HG02759 (cell line): ENCODE measurements at regions not wholly inside any gene's neighbourhood (a gene's known extent, or its start where the extent isn't known, plus 50 kb on each side); places are given as distances from the start of the nearest gene placed in this dataset.

ENCODE experiments used
- ATAC-seq: cut with Tn5 transposase; IDR thresholded peaks from one replicate; pipeline ENCODE4 v1.9.1; 2021; ENCODE audit warnings: mild to moderate bottlenecking, moderate library complexity; ENCODE audit not compliant: unreplicated experiment

GRCh38 chr12:20213723-20214625 lies 154.4 kb upstream of the PDE3A start:
- no peak for ATAC-seq

GRCh38 chr12:20220339-20220738 lies 148.0 kb upstream of the PDE3A start:
- no peak for ATAC-seq

DNA sequence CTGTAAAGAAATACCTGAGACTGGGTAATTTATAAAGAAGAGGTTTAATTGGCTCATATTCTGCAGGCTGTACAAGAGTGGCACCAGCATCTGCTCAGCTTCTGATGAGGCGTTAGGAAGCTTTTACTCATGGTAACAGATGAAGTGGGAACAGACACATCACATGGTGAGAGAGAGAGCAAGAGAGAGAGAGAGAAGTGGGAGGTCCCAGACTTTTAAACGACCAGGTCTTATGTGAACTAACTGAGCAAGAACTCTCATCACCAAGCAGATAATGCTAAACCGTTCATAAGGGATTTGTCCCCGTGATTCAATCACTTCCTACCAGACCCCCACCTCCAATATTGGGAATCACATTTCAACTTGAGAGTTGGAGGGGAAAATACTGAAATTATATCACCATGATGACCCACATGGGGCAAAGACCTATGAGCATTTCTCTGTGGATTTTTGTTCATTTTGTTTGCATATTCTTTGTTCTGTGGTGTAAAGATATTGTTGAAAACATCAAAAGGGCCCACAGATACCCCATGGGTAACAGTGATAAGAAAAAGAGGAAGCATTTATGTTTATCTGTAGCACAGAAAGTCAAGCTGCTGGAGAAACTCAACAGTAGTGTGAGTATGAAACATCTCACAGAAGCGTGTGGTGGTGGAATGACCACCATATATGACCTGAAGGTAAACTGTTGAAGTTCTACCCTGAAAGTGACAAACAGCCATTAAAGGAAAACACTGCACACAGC lies 135.2 kb upstream of the PDE3A start:
- ATAC-seq, result no peak

DNA sequence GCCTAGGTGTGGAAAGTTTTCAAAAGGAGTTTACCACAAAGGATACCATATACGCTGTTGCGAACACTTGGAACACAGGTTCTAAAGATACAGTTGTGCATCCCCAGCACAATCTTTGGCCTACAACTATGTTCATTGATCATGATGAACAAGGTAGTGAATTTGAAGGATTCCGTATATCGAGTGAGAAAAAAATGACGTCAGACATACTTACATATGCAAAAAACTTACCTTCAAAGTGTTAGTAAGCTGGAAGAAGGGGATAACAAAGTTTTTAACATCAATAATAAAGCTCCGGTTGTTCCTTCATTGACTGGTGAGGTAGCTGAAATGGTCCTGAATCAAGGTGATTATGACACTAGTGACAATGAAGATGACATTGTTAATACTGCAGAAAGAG lies 133.9 kb upstream of the PDE3A start:
- no peak for ATAC-seq

- no peak for ATAC-seq
Observed at GRCh38 chr12:20237091-20237490, 131.2 kb upstream of the PDE3A start.

DNA sequence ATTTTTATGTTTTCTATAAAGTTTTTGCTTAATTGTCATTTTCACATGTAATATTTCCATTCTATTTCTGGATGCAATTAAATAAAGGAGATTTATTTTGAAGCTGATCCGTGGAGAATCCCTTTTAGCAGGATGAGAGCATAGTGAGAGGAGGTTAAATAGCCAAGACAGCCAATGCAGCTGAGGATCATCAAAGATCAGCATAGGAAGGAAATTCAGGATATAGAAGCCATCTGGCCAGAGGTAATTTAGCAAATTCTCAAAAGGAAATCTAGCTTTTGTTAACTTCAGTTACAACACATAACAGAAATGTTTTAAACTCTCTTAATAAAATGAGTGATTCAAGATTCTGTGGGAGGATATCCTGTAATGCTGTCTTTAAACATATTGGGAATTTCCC lies 122.8 kb upstream of the PDE3A start:
- ATAC-seq, result no peak

DNA sequence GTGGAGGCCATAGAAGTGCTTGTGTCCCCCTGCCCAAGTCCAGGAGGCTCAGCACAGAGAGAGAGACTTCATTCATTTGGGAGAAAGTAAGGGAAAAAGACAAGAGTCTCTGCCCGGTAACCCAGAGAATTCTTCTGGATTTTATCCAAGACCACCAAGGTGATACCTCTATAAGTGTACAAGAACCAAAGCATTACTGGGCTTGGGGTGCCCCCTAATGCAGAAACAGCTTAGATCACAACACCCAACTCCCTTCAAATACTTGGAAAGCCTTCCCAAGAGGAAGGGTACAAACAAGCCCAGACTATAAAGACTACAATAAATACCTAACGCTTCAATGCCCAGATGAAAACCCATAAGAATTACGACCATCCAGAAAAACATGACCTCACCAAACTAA lies 119.7 kb upstream of the PDE3A start:
- no peak for ATAC-seq

- ATAC-seq, result no peak
Observed at GRCh38 chr12:20250761-20251160, 117.6 kb upstream of the PDE3A start.

DNA sequence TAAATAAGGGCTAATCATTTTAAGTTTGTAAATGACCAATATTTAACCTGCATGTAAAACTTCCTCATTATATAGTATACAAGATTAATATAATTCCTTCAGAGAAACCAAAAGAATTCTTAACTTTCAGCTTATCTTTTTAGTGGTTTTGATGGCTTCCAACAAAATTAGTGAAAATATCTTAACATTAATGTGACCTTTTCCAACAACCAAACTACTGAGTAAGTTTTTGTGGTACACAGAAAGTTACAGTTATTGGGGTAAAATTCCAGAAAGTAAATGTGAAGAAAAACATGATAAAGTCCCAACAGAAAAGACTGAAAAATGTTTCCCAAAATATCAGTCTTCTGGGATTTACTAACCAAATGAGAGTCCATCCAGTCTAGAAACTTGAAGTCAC lies 111.0 kb upstream of the PDE3A start:
- ATAC-seq, result no peak

- ATAC-seq, result no peak
Observed at GRCh38 chr12:20259786-20260185, 108.6 kb upstream of the PDE3A start.

GRCh38 chr12:20260851-20261250 lies 107.5 kb upstream of the PDE3A start:
- no peak for ATAC-seq

DNA sequence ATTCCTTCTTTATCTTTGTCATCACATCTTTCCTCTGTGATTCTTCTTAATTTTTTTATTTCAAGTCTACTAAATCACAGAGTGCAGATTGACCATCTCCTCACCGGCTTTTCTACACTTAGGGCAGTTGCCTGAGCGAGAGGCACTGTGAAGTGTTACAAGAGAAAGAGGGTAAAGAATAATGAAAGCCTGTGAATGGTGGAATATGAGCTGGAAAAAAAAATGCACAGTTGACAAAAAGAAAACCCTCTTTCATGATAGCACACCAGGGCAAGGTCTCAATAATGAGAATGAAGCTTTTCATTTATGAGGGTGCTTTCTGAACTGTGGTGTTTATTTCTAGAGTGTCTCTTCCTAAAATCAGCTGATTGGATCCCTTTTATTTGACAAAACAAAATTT lies 106.2 kb upstream of the PDE3A start:
- no peak for ATAC-seq

- ATAC-seq, result no peak
Observed at GRCh38 chr12:20264026-20264425, 104.3 kb upstream of the PDE3A start.

DNA sequence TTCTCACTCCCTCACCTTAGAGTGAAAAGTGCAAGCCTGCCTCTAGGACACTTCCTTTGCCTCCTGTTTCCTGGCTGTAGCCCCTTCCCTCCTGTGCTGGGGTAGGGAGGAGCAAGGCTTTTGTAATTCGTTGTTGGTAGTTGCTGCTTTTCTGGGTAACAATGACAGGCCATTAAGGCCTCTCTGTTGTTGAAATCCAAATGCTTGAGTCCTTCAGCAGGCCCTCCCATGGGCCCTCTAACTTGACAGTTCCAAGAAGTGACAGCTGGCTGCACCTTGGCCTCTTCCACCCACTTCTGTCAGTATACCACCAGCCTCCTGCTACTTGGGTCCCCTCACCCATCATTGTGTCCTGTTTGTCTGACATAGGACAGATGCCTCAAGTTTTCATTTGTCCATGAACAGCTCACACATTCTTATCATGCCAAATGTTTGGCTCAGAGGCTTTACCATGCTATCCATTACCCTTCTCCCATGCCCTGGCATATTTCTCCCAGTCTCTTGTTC lies 103.7 kb upstream of the PDE3A start:
- ATAC-seq, result no peak

- no peak for ATAC-seq
Observed at GRCh38 chr12:20268121-20268732, 100.1 kb upstream of the PDE3A start.

- no peak for ATAC-seq
Observed at GRCh38 chr12:20268771-20269170, 99.6 kb upstream of the PDE3A start.

DNA sequence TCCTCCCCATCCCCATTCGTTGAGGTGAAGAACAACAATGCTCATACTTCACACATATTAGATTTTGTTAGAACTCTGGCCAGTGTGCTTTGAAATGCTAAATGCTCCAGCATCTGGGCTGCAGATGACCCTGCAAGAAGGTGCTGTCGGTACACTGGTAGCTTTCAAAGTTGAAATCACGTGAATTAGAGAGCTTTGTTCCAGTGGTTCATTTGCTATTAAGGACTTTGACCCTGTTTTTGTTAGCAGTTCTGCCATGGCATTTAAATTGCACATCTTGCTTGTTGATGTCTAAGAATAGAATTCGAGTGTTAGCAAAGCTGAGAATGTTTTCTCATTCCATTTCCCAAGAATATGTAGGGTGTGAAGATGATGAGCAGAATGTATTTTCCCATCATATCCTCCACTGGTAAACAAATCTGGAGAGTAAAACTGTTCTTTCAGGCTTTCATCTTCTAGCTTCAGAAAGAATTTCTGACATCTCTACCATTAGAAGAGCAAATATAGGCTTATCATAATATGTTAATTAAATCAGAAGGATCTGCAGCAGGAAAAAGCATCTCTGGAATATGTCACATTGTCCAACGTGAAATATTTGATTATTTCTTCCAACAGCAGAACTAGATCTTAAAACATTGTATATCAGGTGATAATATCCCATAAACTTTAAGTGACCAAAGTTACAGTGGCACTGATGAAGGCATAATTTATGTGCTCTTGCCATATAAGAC lies 98.8 kb upstream of the PDE3A start:
- no peak for ATAC-seq

- no peak for ATAC-seq
Observed at GRCh38 chr12:20270557-20270956, 97.8 kb upstream of the PDE3A start.

DNA sequence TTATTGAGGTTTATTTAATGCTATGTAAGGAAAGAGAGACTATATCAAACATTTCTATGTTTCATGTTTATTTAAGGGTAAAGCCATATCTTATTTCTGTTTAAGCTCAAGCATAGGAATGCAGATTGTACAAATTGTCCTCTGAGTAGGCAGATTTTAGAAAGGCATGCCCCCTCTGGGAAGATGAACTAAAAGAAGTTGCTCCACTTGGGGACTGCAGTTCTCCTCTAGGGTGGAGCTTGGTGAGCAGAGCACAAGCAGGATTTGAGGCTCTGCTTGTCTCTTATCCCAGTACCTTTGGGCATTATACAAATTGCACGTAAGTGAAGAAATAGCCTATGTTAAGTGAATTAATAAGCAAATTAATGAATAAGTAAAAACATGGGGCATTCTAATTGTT lies 96.2 kb upstream of the PDE3A start:
- no peak for ATAC-seq

DNA sequence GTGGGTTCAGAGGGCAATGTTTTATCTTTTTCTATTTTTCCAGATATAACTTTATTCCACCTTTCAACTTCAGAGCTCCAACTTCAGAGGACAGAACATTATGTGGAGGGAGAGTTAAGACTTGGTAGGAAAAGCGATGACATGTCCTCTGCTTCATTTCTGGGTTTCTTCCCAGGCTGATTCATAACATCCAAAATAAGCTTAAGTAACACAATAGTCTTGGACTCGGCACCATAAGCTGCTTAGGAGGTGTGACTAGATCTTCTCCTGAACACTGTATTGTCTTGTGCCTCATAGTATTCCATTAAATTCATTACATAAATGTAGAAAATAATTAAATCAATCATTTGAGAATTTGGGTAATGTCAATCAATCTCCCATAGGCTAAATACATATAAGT lies 95.5 kb upstream of the PDE3A start:
- ATAC-seq, result no peak

GRCh38 chr12:20274008-20274407 lies 94.3 kb upstream of the PDE3A start:
- no peak for ATAC-seq
